ENCODE measurements at regions not wholly inside any gene's neighbourhood (a gene's known extent, or its start where the extent isn't known, plus 50 kb on each side); places are given as distances from the start of the nearest gene placed in this dataset.

DNA sequence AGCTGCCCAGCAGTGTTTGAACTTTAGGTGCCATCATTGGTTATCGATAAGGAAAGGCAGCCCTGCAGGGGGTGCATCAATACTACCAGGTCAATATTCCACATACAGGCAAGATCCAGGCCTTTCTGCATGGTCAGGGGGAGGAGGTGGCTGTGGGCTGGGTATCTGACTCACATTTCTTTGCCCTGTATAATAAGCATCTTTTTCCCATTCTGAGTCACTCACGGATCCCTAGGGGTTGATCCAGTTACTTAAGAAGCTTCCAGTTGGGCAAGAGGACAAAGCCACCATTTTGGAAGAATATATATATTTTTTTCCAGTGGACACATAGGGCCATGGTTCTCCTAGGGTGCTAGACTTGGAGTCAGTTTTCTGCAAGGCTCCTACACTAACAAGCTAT lies 114.2 kb upstream of the HABP2 start:
- H3K36me3 ChIP-seq (ENCODE audit: insufficient read depth, low read length), result no peaks in the 10 kb centered on the region
- no peaks in the 10 kb centered on the region for H3K4me1 ChIP-seq (ENCODE audit: insufficient read depth, low read length)
- no peak for ATAC-seq (ENCODE audit: poor library complexity)
- POLR2A ChIA-PET, result no interaction called here
- Mint-ChIP-seq H3K9me3 (no peaks in the 10 kb centered on the region), H3K27ac (no peak overlapping the region), H3K27me3 (no peaks in the 10 kb centered on the region), H3K4me3 (no peak overlapping the region), H3K4me1 (ENCODE audit: low read depth) (no peaks in the 10 kb centered on the region), H3K36me3 (ENCODE audit: low read depth) (no peaks in the 10 kb centered on the region)
- intact Hi-C loops (cut with DNase I, micrococcal nuclease), result no loop called here
- no peaks in the 10 kb centered on the region for H3K9me3 ChIP-seq (ENCODE audit: control insufficient read depth in 1 of 2, insufficient read depth in 1 of 2, low read length in 2 of 2)
- no peaks in the 10 kb centered on the region for H3K27me3 ChIP-seq (ENCODE audit: control insufficient read depth in 1 of 2, insufficient read depth in 2 of 2, low read length in 2 of 2)
- TF ChIP-seq, protein P1, sequence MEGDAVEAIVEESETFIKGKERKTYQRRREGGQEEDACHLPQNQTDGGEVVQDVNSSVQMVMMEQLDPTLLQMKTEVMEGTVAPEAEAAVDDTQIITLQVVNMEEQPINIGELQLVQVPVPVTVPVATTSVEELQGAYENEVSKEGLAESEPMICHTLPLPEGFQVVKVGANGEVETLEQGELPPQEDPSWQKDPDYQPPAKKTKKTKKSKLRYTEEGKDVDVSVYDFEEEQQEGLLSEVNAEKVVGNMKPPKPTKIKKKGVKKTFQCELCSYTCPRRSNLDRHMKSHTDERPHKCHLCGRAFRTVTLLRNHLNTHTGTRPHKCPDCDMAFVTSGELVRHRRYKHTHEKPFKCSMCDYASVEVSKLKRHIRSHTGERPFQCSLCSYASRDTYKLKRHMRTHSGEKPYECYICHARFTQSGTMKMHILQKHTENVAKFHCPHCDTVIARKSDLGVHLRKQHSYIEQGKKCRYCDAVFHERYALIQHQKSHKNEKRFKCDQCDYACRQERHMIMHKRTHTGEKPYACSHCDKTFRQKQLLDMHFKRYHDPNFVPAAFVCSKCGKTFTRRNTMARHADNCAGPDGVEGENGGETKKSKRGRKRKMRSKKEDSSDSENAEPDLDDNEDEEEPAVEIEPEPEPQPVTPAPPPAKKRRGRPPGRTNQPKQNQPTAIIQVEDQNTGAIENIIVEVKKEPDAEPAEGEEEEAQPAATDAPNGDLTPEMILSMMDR (IDR thresholded peaks at IDR 0.05), result no peak
- H3K4me3 ChIP-seq (ENCODE audit: low read length), result no peak overlapping the region
- CTCF ChIA-PET, result no interaction called here
- H3K27ac ChIP-seq (ENCODE audit: low read depth in 1 of 2, low read length in 2 of 2), result no peak overlapping the region
- DNase-seq, result no peak

DNA sequence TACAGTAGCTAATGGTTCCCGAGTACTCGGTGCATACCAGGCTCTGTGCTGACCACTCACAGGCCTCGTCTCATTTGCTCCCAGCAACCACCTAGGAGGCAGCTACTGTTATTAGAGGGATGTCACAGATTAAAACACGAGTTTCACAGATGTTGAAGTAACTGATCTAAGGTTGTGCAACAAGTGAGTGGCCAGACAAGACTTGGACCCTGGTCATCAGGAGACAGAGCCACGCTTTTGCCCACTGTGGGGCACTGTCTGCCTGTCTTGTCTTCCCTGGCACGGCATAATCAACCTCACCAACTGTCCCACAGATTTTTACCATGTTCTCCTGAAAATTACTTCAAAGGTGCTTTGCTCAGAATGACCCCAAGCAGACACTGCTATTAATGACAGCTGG lies 111.6 kb upstream of the HABP2 start:
- Mint-ChIP-seq H3K27ac (no peak overlapping the region), H3K36me3 (ENCODE audit: low read depth) (no peaks in the 10 kb centered on the region), H3K27me3 (peaks cover 3% of the 10 kb centered on the region), H3K4me1 (ENCODE audit: low read depth) (no peaks in the 10 kb centered on the region), H3K9me3 (no peaks in the 10 kb centered on the region), H3K4me3 (no peak overlapping the region)
- ATAC-seq (ENCODE audit: poor library complexity), result no peak
- TF ChIP-seq, protein P1 (IDR thresholded peaks at IDR 0.05), result no peak
- ChIA-PET CTCF (no interaction called here), POLR2A (no interaction called here)
- no peak overlapping the region for H3K4me3 ChIP-seq (ENCODE audit: low read length)
- intact Hi-C loops (cut with DNase I, micrococcal nuclease), result no loop called here
- no peaks in the 10 kb centered on the region for H3K36me3 ChIP-seq (ENCODE audit: insufficient read depth, low read length)
- no peak for DNase-seq
- H3K9me3 ChIP-seq (ENCODE audit: control insufficient read depth in 1 of 2, insufficient read depth in 1 of 2, low read length in 2 of 2), result no peaks in the 10 kb centered on the region
- no peaks in the 10 kb centered on the region for H3K4me1 ChIP-seq (ENCODE audit: insufficient read depth, low read length)
- no peak overlapping the region for H3K27ac ChIP-seq (ENCODE audit: low read depth in 1 of 2, low read length in 2 of 2)
- H3K27me3 ChIP-seq (ENCODE audit: control insufficient read depth in 1 of 2, insufficient read depth in 2 of 2, low read length in 2 of 2), result peaks cover 0 to 9% of the 10 kb centered on the region in 2 experiments

DNA sequence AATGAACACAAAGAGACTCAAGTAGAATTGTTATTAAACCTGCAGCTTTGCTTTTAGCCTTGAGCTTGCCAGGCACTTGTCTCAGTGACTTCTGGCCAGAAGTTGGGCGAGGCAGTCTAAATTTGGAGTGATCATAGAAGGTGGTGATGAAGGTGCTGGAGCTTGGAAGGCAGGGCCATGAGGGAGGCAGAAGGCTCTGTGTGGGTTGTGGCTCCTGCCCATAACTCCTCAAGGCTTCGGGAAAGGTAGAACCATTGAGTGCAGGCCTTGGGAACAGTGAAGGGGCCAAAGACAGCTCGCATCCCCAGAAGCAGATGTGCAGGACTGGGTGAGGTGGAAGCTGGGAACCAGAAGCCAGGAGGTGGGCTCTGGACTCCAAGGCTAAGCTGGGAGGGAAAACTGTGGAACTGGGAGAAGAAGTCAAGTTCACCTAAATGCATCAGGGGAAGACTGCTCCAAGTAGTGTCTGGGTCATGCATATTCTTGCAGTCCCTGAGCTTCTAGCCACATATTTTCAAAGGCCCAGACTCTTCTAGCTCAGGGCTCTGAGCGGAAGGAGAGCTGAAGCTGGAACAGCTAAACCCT lies 111.1 kb upstream of the HABP2 start:
- POLR2A ChIA-PET, result no interaction called here
- H3K4me3 Mint-ChIP-seq, result no peak overlapping the region
- no peak for ATAC-seq (ENCODE audit: poor library complexity)
- Histone ChIP-seq H3K27me3 (ENCODE audit: control insufficient read depth in 1 of 2, insufficient read depth in 2 of 2, low read length in 2 of 2) (peaks cover 0 to 9% of the 10 kb centered on the region in 2 experiments), H3K9me3 (ENCODE audit: control insufficient read depth in 1 of 2, insufficient read depth in 1 of 2, low read length in 2 of 2) (no peaks in the 10 kb centered on the region), H3K4me3 (ENCODE audit: low read length) (no peak overlapping the region), H3K4me1 (ENCODE audit: insufficient read depth, low read length) (no peaks in the 10 kb centered on the region), H3K36me3 (ENCODE audit: insufficient read depth, low read length) (no peaks in the 10 kb centered on the region), H3K27ac (ENCODE audit: low read depth in 1 of 2, low read length in 2 of 2) (no peak overlapping the region)
- intact Hi-C loops (cut with DNase I, micrococcal nuclease), result no loop called here
- H3K27ac Mint-ChIP-seq, result no peak overlapping the region
- H3K4me1 Mint-ChIP-seq (ENCODE audit: low read depth), result no peaks in the 10 kb centered on the region
- CTCF ChIA-PET, result no interaction called here
- TF ChIP-seq, protein P1 (IDR thresholded peaks at IDR 0.05), result no peak
- no peaks in the 10 kb centered on the region for H3K36me3 Mint-ChIP-seq (ENCODE audit: low read depth)
- H3K27me3 Mint-ChIP-seq, result peaks cover 8% of the 10 kb centered on the region
- no peak for DNase-seq
- H3K9me3 Mint-ChIP-seq, result no peaks in the 10 kb centered on the region

Measured in CD4-positive, alpha-beta T cell (primary cell).